Effector CD4-positive, alpha-beta T cell (primary cell): ENCODE measurements at regions not wholly inside any gene's neighbourhood (a gene's known extent, or its start where the extent isn't known, plus 50 kb on each side); places are given as distances from the start of the nearest gene placed in this dataset.

Experiments
- DNase-seq: peaks from one replicate; pipeline ENCODE4 v3.0.0-alpha.2; 2020

DNA sequence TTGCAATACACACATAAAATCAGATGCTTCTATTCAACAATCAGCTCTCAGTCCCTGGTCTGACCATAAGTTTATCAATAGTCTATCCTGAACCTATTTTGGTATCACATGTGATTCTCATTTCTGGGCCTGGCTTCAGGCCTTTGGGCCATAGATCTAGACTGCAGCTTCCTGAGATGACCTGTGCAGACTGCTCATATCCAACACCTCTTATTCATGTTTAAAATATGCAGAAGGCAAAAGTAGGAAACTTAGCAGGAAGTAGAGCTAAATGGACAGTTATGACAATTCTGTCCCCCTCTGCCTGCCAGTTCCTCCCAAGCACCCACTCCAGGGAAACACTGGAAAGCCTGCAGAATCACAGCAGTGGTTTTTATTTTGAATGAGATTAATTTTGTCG is 53.3 kb downstream of the C7orf25 start:
- DNase-seq = no peak

DNA sequence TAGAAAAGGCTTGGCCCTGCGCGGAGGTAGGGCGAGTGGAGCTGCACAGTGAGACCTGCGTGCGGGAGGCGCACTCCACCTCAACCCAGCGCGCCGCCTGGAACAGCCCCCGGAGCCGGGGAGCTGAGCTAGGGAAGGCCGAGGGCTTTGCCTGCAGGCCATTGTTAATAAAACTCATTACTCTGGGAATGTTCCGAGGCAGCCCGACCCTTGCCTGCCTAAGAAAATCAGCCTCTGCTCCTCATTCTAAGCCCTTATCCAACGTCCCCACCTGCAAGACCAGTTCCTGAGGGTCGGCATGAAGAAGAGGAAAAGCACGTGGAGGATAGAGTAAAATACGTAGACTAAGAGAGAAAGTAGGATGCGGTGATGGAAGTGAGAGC is 55.3 kb downstream of the C7orf25 start:
- no peak for DNase-seq

- no peak for DNase-seq
Observed at GRCh38 chr7:42854571-42855118, 57.2 kb downstream of the C7orf25 start.

DNA sequence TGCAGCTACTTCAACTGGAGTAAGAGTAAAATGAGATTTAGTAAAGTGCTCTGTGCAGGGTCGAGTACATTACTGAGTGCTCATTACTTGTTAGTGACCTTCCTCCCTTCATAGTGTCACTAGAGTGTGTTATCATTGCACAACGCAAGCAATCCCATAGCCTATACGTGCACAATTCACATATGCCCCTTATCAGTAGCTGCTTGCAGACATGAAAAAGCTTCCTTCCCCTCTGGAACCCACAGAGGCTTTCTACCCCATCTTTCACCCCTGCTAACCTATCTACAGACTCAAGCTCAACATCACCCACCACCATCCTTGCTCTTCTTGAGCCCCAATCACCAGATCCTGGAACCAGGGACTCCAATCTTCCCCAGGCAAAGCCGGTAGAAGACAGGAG is 59.3 kb downstream of the C7orf25 start:
- no peak for DNase-seq

GRCh38 chr7:42843205-42843800 is 68.6 kb downstream of the C7orf25 start:
- DNase-seq = no peak

DNA sequence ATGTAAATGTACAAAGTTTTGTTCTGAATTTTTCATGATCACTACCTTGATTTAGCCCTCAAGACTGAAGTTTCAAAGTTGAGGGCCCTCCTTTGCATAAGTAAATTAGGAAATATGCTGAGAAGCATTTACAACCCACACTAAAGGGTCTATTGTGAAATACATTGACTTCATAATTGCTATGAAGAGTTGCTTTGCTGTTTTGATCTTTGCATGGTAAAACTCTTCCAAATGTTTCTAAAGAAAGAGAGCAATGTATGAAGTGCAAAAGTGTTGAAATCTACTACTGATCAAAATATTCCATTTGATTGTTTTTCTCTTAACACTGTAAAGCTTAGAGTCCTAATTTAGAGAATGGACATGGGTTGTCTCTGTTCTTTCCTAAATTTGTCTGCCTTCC is 77.2 kb downstream of the C7orf25 start:
- no peak for DNase-seq

GRCh38 chr7:42833411-42833810 is 78.5 kb downstream of the C7orf25 start:
- DNase-seq = no peak

GRCh38 chr7:42832667-42833066 is 79.2 kb downstream of the C7orf25 start:
- DNase-seq = no peak

DNA sequence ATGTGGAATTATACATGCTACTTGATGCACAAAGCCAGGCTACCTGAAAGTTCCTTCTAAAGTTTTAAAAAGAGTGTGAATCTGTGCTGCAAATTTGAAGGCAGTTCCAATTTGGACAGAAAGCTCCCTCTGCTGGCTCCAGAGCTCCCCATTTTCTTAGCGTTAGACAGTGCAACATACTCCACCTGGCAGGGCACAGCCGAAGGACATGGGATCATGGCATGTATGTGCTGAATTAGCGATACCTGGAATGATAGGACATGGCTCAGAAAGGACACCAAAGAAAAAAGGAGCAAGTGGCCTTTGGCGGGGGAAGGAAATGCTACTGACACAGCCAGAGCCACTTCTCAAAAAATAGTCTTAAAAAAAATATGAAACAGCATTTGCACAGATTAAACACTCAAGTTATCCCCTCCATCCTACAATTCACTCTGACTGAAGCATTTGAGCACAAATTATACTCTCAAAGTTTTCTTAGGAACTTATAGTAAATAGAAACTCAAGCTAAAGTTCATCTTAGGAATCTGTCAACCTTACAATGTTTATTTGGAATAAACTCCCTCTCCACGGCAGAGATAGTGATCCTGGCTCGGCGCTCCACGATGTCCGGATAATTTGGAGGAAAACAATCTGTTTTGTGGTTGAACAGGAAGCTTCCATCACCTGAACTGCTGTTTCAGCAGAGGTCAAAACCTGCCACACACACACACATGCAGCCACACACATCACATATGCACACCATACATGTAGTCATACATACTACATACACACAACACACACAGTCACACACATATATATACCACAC is 80.0 kb downstream of the C7orf25 start:
- no peak for DNase-seq

DNA sequence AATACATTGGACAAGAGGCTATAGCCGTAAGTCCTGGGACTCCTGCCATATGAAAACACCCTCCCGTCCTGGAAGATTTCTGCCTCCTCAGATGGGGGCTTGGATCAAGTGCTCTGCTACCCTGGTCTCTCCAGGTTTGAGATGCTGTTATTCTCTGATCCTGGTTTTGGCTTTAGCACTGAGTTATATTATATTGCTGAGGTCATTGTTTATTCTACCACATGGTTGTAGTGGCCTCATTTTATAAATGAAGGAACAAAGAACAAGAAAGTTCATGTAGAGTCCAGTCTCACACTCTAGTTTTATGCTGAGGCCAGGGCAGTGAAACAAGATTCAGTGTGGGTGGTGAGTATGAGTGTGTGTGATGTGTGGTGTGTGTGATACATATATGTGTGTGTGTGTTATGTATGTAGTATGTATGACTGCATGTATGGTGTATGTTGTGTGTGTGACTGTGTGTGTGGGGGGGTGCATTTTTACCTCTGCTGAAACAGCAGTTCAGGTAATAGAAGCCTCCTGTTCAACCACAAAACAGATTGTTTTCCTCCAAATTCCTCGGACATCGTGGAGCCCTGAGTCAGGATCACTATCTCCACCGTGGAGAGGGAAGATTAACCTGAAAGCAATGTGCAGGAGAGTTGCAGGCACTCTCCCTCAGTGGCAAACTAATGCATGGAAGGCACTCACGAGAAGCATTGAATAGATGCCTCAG is 80.7 kb downstream of the C7orf25 start:
- no peak for DNase-seq

GRCh38 chr7:42812779-42813178 is 99.1 kb downstream of the C7orf25 start:
- no peak for DNase-seq

- no peak for DNase-seq
Observed at GRCh38 chr7:42805601-42806000, 106.3 kb downstream of the C7orf25 start.

DNA sequence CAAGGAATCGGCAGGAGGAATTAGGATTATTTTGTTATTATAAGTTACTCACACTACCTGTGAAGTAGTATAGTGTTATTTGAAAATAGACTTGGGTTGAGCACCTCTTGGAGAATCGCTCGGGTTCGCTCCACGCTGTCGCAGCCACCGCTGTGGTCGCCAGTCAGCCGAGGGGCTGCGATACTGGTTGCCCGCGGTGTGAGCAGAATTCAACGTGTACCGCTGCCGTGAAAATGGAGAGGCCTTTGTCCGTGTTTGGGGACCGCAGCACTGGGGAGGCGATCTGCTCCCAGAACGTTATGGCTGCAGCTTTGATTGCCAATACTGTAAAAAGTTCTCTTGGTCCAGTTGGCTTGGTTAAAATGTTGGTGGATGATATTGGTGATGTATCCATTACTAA is 117.2 kb downstream of the C7orf25 start:
- no peak for DNase-seq

- no peak for DNase-seq
Observed at GRCh38 chr7:42792841-42793240, 119.0 kb downstream of the C7orf25 start.

- no peak for DNase-seq
Observed at GRCh38 chr7:42790196-42790595, 121.7 kb downstream of the C7orf25 start.

- no peak for DNase-seq
Observed at GRCh38 chr7:42774436-42774835, 137.4 kb downstream of the C7orf25 start.

DNA sequence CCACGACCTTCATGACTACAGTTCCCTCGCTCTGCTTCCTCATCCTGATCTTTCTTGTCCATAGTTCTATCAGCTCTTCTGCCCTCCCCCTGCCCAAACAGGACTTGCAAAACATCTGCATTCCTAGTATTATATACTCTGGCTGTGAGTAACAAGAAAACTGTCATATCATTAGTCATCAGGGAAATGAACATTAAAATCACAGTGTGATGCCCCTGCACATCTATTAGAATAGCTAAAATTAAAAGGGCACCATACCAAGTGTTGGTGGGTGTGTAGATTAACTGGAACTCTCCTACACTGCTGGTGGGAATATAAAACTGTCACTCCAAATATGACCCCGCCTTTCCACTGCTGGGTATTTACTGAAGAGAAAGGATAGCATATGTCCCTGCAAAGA is 141.8 kb downstream of the C7orf25 start:
- DNase-seq = no peak

- no peak for DNase-seq
Observed at GRCh38 chr7:42768045-42768444, 143.8 kb downstream of the C7orf25 start.

DNA sequence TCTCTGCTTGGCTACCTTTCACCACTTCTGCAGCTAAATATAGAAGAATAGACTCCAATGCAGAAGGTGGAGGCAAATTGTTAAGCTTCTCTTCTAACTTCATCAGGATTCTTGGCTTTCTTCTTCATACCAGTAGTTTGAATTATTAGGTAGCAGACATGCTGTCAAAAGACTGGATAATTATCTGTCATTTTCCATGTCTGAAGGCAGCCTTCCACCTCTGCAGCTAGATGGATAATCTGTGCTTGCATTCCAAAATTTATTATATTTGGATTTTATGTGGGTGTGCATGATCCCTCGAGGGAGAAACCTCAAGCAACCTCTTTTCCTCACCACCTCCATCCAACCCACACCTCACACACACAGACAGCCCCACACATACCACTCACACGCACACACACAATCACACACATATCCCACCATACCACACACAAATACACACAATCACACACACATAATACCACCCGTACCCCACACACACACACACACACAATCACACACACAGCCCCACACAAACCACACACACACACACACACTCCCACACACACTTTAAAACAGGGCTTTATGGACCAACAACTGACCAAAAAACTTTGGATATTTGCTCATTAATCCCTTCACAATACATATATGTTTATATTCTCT is 145.0 kb downstream of the C7orf25 start:
- DNase-seq = no peak

- DNase-seq = no peak
Observed at GRCh38 chr7:42765931-42766330, 145.9 kb downstream of the C7orf25 start.

- no peak for DNase-seq
Observed at GRCh38 chr7:42763137-42763551, 148.7 kb downstream of the C7orf25 start.

GRCh38 chr7:42761486-42761885 is 150.4 kb downstream of the C7orf25 start:
- DNase-seq = no peak

- DNase-seq = no peak
Observed at GRCh38 chr7:42758124-42758523, 153.7 kb downstream of the C7orf25 start.
